ENCODE measurements at regions not wholly inside any gene's neighbourhood (a gene's known extent, or its start where the extent isn't known, plus 50 kb on each side); places are given as distances from the start of the nearest gene placed in this dataset.

- no peaks in the 10 kb centered on the region for H3K4me1 ChIP-seq
- ChIA-PET CTCF (no interaction called here), POLR2A (no interaction called here)
- Mint-ChIP-seq H3K27me3 (ENCODE audit: insufficient read depth, unreplicated experiment) (no peaks in the 10 kb centered on the region), H3K27ac (ENCODE audit: unreplicated experiment) (no peak overlapping the region), H3K4me3 (ENCODE audit: unreplicated experiment) (no peak overlapping the region), H3K36me3 (ENCODE audit: insufficient read depth, unreplicated experiment) (no peaks in the 10 kb centered on the region), H3K4me1 (ENCODE audit: low read depth, unreplicated experiment) (no peaks in the 10 kb centered on the region), H3K9me3 (ENCODE audit: unreplicated experiment) (peaks cover 18% of the 10 kb centered on the region)
- no peak for TF ChIP-seq CTCF (IDR thresholded peaks at IDR 0.05; ENCODE audit: insufficient read depth in 1 of 2, low read depth in 1 of 2, low read length in 1 of 2, severe bottlenecking in 1 of 2, unreplicated experiment in 1 of 2)
- no TSS peak for BruUV-seq (replicated peaks)
- no peak for DNase-seq
- no peaks in the 10 kb centered on the region for H3K36me3 ChIP-seq (ENCODE audit: control insufficient read depth, insufficient read depth, low read length)
- no peaks in the 10 kb centered on the region for H3K27me3 ChIP-seq (replicated peaks; ENCODE audit: control insufficient read depth, insufficient read depth, low read length)
- intact Hi-C loops (cut with micrococcal nuclease; ENCODE audit: unreplicated experiment) = no loop called here
- H3K9me3 ChIP-seq = no peaks in the 10 kb centered on the region
- H3K4me3 ChIP-seq (ENCODE audit: low read depth, low read length) = no peak overlapping the region
Measured at GRCh38 chr4:131426023-131426758, 1722.9 kb upstream of the PCDH10 start.

GRCh38 chr4:131427000-131427399, 1722.1 kb upstream of the PCDH10 start:
- peaks cover 13% of the 10 kb centered on the region for H3K9me3 Mint-ChIP-seq (ENCODE audit: unreplicated experiment)
- Histone ChIP-seq H3K36me3 (ENCODE audit: control insufficient read depth, insufficient read depth, low read length) (no peaks in the 10 kb centered on the region), H3K4me3 (ENCODE audit: low read depth, low read length) (no peak overlapping the region), H3K27me3 (replicated peaks; ENCODE audit: control insufficient read depth, insufficient read depth, low read length) (no peaks in the 10 kb centered on the region), H3K9me3 (no peaks in the 10 kb centered on the region), H3K4me1 (no peaks in the 10 kb centered on the region)
- no peak for TF ChIP-seq CTCF (IDR thresholded peaks at IDR 0.05; ENCODE audit: insufficient read depth in 1 of 2, low read depth in 1 of 2, low read length in 1 of 2, severe bottlenecking in 1 of 2, unreplicated experiment in 1 of 2)
- H3K4me1 Mint-ChIP-seq (ENCODE audit: low read depth, unreplicated experiment) = no peaks in the 10 kb centered on the region
- H3K4me3 Mint-ChIP-seq (ENCODE audit: unreplicated experiment) = no peak overlapping the region
- no peak for DNase-seq
- H3K27me3 Mint-ChIP-seq (ENCODE audit: insufficient read depth, unreplicated experiment) = no peaks in the 10 kb centered on the region
- no peaks in the 10 kb centered on the region for H3K36me3 Mint-ChIP-seq (ENCODE audit: insufficient read depth, unreplicated experiment)
- BruUV-seq (replicated peaks) = no TSS peak
- POLR2A ChIA-PET = no interaction called here
- intact Hi-C loops (cut with micrococcal nuclease; ENCODE audit: unreplicated experiment) = no loop called here
- CTCF ChIA-PET = no interaction called here
- no peak overlapping the region for H3K27ac Mint-ChIP-seq (ENCODE audit: unreplicated experiment)

GRCh38 chr4:131430302-131430701, 1718.8 kb upstream of the PCDH10 start:
- DNase-seq = no peak
- CTCF ChIA-PET = no interaction called here
- BruUV-seq (replicated peaks) = no TSS peak
- POLR2A ChIA-PET = no interaction called here
- no peaks in the 10 kb centered on the region for H3K4me1 ChIP-seq
- H3K4me1 Mint-ChIP-seq (ENCODE audit: low read depth, unreplicated experiment) = no peaks in the 10 kb centered on the region
- H3K4me3 Mint-ChIP-seq (ENCODE audit: unreplicated experiment) = no peak overlapping the region
- peak in 1 of 2 experiments; percentile 2 for TF ChIP-seq CTCF (IDR thresholded peaks at IDR 0.05; ENCODE audit: insufficient read depth in 1 of 2, low read depth in 1 of 2, low read length in 1 of 2, severe bottlenecking in 1 of 2, unreplicated experiment in 1 of 2)
- H3K4me3 ChIP-seq (ENCODE audit: low read depth, low read length) = no peak overlapping the region
- intact Hi-C loops (cut with micrococcal nuclease; ENCODE audit: unreplicated experiment) = no loop called here
- H3K9me3 Mint-ChIP-seq (ENCODE audit: unreplicated experiment) = peaks cover 12% of the 10 kb centered on the region
- no peaks in the 10 kb centered on the region for H3K36me3 ChIP-seq (ENCODE audit: control insufficient read depth, insufficient read depth, low read length)
- H3K36me3 Mint-ChIP-seq (ENCODE audit: insufficient read depth, unreplicated experiment) = no peaks in the 10 kb centered on the region
- no peaks in the 10 kb centered on the region for H3K27me3 Mint-ChIP-seq (ENCODE audit: insufficient read depth, unreplicated experiment)
- no peak overlapping the region for H3K27ac Mint-ChIP-seq (ENCODE audit: unreplicated experiment)
- H3K9me3 ChIP-seq = no peaks in the 10 kb centered on the region
- H3K27me3 ChIP-seq (replicated peaks; ENCODE audit: control insufficient read depth, insufficient read depth, low read length) = no peaks in the 10 kb centered on the region

Data from Caco-2 (cell line).